ENCODE measurements at regions not wholly inside any gene's neighbourhood (a gene's known extent, or its start where the extent isn't known, plus 50 kb on each side); places are given as distances from the start of the nearest gene placed in this dataset.

DNA sequence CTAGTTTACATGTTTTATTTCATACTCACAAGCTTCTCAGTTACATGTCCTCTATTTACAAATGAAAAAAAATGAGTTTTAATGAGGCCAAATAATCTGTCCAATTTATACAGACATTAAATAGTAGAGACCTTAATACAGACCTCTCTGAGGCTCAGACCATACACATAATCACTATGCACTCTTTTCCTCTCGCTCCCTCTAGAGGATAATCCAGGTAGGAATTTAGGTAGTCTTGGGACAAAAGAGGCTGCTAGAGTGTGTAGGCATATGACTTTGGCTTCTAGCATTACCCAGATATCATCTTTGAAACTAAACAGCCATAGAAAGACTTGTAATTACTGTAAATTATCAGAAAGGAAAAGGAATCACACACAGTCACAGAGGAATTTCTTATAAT is 444.7 kb downstream of the HINT1 start (continued):
- no peak for TF ChIP-seq USF1 (IDR thresholded peaks at IDR 0.05; ENCODE audit: borderline replicate concordance, low read depth)

DNA sequence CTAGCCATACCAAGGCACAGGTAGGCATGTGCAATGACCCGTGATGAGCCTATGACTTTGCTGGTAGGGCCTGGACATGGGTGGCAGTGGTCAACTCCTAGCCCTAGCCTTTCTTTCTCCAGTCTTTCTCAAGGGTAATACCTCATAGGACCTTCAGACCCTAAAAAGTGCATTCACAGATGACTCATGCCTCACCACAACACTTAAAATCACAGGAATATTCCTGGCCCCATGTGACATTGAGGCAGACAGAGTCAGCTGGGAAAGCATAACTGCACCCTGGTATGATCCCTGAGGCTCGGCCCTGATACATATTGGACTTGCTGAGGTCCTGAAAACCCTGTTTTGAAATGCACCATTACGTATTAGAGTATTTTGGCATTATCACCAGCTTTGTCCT is 449.5 kb downstream of the HINT1 start:
- Histone ChIP-seq H3K4me2 (no peak overlapping the region), H3F3A (replicated peaks; ENCODE audit: insufficient read depth) (no peaks in the 10 kb centered on the region), H3K27me3 (ENCODE audit: insufficient read depth) (peaks cover 5% of the 10 kb centered on the region; the same call in 1 of the 2 replicates), H3K36me3 (replicated peaks in 1 of 2; ENCODE audit: control insufficient read depth in 1 of 2, insufficient read depth in 2 of 2, low read length in 1 of 2) (no peaks in the 10 kb centered on the region), H3K9ac (no peak overlapping the region), H3K4me1 (ENCODE audit: control insufficient read depth in 1 of 2, insufficient read depth in 2 of 2, low read depth in 1 of 2, low read length in 1 of 2) (no peaks in the 10 kb centered on the region), H4K20me1 (ENCODE audit: insufficient read depth) (no peaks in the 10 kb centered on the region), H2AFZ (ENCODE audit: low read depth) (no peak overlapping the region), H3K27ac (ENCODE audit: low read depth in 2 of 2, low read length in 1 of 2) (no peak overlapping the region), H3K4me3 (ENCODE audit: low read depth in 2 of 2, low read length in 1 of 2) (no peak overlapping the region), H3K9me3 (no peaks in the 10 kb centered on the region), H3K79me2 (ENCODE audit: insufficient read depth) (no peaks in the 10 kb centered on the region), H3K9me2 (no peaks in the 10 kb centered on the region)
- ChIA-PET CTCF (no interaction called here), POLR2A (no interaction called here)
- WGBS (ENCODE audit: low lambda C conversion rate), result 16% methylated on average over 3 of the region's 3 CpGs
- TF ChIP-seq RXRA (IDR thresholded peaks at IDR 0.05; ENCODE audit: borderline replicate concordance, low read depth), result no peak
- no peak for DNase-seq

- Histone ChIP-seq H3K79me2 (ENCODE audit: insufficient read depth) (no peaks in the 10 kb centered on the region), H3K27ac (ENCODE audit: low read depth in 2 of 2, low read length in 1 of 2) (no peak overlapping the region), H4K20me1 (ENCODE audit: insufficient read depth) (no peaks in the 10 kb centered on the region), H3F3A (replicated peaks; ENCODE audit: insufficient read depth) (no peaks in the 10 kb centered on the region), H3K36me3 (replicated peaks in 1 of 2; ENCODE audit: control insufficient read depth in 1 of 2, insufficient read depth in 2 of 2, low read length in 1 of 2) (no peaks in the 10 kb centered on the region), H3K27me3 (ENCODE audit: insufficient read depth) (peaks cover 5% of the 10 kb centered on the region; the same call in 1 of the 2 replicates), H3K4me2 (no peak overlapping the region), H2AFZ (ENCODE audit: low read depth) (no peak overlapping the region), H3K4me3 (ENCODE audit: low read depth in 2 of 2, low read length in 1 of 2) (no peak overlapping the region), H3K9me2 (no peaks in the 10 kb centered on the region), H3K9me3 (no peaks in the 10 kb centered on the region), H3K9ac (no peak overlapping the region), H3K4me1 (ENCODE audit: control insufficient read depth in 1 of 2, insufficient read depth in 2 of 2, low read depth in 1 of 2, low read length in 1 of 2) (no peaks in the 10 kb centered on the region)
- TF ChIP-seq EP300 (IDR thresholded peaks at IDR 0.05; ENCODE audit: borderline replicate concordance in 1 of 2, low read depth in 1 of 2, low read length in 1 of 2) (no peak), FOXM1 (IDR thresholded peaks at IDR 0.05; ENCODE audit: low read depth) (no peak), POLR2AphosphoS5 (IDR thresholded peaks at IDR 0.05; ENCODE audit: low read depth, low read length) (no peak), NRF1 (IDR thresholded peaks at IDR 0.05; ENCODE audit: low read depth, low read length) (no peak), TCF12 (IDR thresholded peaks at IDR 0.05) (no peak), EZH2phosphoT487 (IDR thresholded peaks at IDR 0.05; ENCODE audit: borderline replicate concordance, low read depth) (no peak), RXRA (IDR thresholded peaks at IDR 0.05; ENCODE audit: borderline replicate concordance, low read depth) (no peak), FOXJ3 (CRISPR knock-in tag; IDR thresholded peaks at IDR 0.05) (no peak), SIN3A (IDR thresholded peaks at IDR 0.05; ENCODE audit: borderline replicate concordance, low read depth, low read length) (no peak), FOSL2 (IDR thresholded peaks at IDR 0.05; ENCODE audit: borderline replicate concordance, low read depth) (no peak), JUND (IDR thresholded peaks at IDR 0.05) (no peak)
- TF ChIP-seq, protein P1, sequence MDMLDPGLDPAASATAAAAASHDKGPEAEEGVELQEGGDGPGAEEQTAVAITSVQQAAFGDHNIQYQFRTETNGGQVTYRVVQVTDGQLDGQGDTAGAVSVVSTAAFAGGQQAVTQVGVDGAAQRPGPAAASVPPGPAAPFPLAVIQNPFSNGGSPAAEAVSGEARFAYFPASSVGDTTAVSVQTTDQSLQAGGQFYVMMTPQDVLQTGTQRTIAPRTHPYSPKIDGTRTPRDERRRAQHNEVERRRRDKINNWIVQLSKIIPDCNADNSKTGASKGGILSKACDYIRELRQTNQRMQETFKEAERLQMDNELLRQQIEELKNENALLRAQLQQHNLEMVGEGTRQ (IDR thresholded peaks at IDR 0.05; ENCODE audit: borderline replicate concordance, low read depth, low read length), result no peak
- TF ChIP-seq, protein P2, sequence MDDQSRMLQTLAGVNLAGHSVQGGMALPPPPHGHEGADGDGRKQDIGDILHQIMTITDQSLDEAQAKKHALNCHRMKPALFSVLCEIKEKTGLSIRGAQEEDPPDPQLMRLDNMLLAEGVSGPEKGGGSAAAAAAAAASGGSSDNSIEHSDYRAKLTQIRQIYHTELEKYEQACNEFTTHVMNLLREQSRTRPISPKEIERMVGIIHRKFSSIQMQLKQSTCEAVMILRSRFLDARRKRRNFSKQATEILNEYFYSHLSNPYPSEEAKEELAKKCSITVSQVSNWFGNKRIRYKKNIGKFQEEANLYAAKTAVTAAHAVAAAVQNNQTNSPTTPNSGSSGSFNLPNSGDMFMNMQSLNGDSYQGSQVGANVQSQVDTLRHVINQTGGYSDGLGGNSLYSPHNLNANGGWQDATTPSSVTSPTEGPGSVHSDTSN (IDR thresholded peaks at IDR 0.05), result no peak
- ChIA-PET POLR2A (no interaction called here), CTCF (no interaction called here)
- 7% methylated on average over 1 of the region's 1 CpG for WGBS (ENCODE audit: low lambda C conversion rate)
- DNase-seq, result no peak
Observed at GRCh38 chr5:130714200-130714599, 450.9 kb downstream of the HINT1 start.
